Motor neuron (in vitro differentiated cells): ENCODE measurements at regions not wholly inside any gene's neighbourhood (a gene's known extent, or its start where the extent isn't known, plus 50 kb on each side); places are given as distances from the start of the nearest gene placed in this dataset.

Experiments
- ATAC-seq, 8 experiments: fragments of 200-7000 bp; cut with Tn5 transposase; replicated peaks in 6 of 8; 2 replicates each; pipeline ENCODE4 v1.8.0; 2021; ENCODE audit warnings: mild to moderate bottlenecking in 8 of 8, moderate library complexity in 8 of 8
- H3K27ac ChIP-seq, 2 donors: fragments of 250-450 bp; sonication (Bioruptor Pico); 2 replicates each; pipeline ENCODE4 v1.9.0; 2021; ENCODE audit warnings: antibody characterized with exemption in 2 of 2, mild to moderate bottlenecking in 2 of 2, moderate library complexity in 1 of 2
- H3K4me1 ChIP-seq, 2 donors: fragments of 250-450 bp; sonication (Bioruptor Pico); replicated peaks in 1 of 2; 2 replicates each; pipeline ENCODE4 v1.6.1; 2021; ENCODE audit warnings: antibody characterized with exemption in 2 of 2, mild to moderate bottlenecking in 2 of 2, moderate library complexity in 1 of 2
- H3K4me3 ChIP-seq, 5 donors: fragments of 250-450 bp; sonication (Bioruptor Pico); 2 replicates each; pipeline ENCODE4 v1.9.0; 2021; ENCODE audit warnings: antibody characterized with exemption in 5 of 5, mild to moderate bottlenecking in 5 of 5, moderate library complexity in 4 of 5
- WGBS, 10 experiments: fragments of 450-650 bp; shearing (Covaris generic); methylation state at CpG; one replicate each; pipeline ENCODE4 v1.0.0; 2022; 5-methylcytosine and 5-hydroxymethylcytosine counted together
- in situ Hi-C, 9 experiments: fragments of 400-800 bp; cut with MboI; loops; one replicate each; pipeline ENCODE4 v1.15.0; 2021; ENCODE audit warnings: low sequenced_read_pairs in 9 of 9, low pct_unique_long_range_greater_than_20kb in 2 of 9; ENCODE audit not compliant: unreplicated experiment in 9 of 9

GRCh38 chr6:10465629-10466499 is 51.0 kb upstream of the TFAP2A start:
- peak in 3 of 8 experiments; percentile 25 to 65 (median 33) for ATAC-seq

More at GRCh38 chr6:10465629-10466499, 51.0 kb upstream of the TFAP2A start:
- in situ Hi-C loops = no loop called here
- WGBS, 10 experiments = 23 to 88% (median 61%) methylated on average over 1 to 10 of the region's 20 CpGs; no CpG with 5 or more reads in 1 of the 10 experiments
- Histone ChIP-seq H3K27ac (no peak overlapping the region), H3K4me3 (no peak overlapping the region), H3K4me1 (peaks cover 0 to 2% of the 10 kb centered on the region in 2 donors)
